C4-2B (cell line): ENCODE measurements at regions not wholly inside any gene's neighbourhood (a gene's known extent, or its start where the extent isn't known, plus 50 kb on each side); places are given as distances from the start of the nearest gene placed in this dataset.

Experiments
- ZFX ChIP-seq: fragments of 450-650 bp; IDR thresholded peaks from 2 replicates; pipeline ENCODE4 v1.6.1; 2017
- TF ChIP-seq, protein P1 (sequence below): fragments of 450-650 bp; conservative IDR thresholded peaks from 2 replicates; pipeline ENCODE4 v1.5.1; 2017; ENCODE audit warnings: mild to moderate bottlenecking

DNA sequence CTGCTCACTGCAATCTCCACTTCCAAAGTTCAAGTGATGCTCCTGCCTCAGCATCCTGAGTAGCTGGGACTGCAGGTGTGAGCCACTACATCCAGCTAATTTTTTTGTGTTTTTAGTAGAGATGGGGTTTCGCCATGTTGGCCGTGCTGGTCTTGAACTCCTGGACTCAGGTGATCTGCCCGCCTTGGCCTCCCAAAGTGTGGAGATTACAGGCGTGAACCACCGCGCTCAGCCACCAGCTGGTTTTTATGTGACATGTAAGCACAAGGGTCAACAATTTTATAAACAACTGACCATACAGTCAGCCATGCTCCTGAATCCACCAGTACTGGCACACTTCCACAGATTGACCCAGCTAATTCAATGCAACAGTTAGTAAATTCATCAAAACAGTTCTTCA, 526.3 kb upstream of the LRRC4C start:
- TF ChIP-seq, protein P1, sequence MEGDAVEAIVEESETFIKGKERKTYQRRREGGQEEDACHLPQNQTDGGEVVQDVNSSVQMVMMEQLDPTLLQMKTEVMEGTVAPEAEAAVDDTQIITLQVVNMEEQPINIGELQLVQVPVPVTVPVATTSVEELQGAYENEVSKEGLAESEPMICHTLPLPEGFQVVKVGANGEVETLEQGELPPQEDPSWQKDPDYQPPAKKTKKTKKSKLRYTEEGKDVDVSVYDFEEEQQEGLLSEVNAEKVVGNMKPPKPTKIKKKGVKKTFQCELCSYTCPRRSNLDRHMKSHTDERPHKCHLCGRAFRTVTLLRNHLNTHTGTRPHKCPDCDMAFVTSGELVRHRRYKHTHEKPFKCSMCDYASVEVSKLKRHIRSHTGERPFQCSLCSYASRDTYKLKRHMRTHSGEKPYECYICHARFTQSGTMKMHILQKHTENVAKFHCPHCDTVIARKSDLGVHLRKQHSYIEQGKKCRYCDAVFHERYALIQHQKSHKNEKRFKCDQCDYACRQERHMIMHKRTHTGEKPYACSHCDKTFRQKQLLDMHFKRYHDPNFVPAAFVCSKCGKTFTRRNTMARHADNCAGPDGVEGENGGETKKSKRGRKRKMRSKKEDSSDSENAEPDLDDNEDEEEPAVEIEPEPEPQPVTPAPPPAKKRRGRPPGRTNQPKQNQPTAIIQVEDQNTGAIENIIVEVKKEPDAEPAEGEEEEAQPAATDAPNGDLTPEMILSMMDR: no peak
- TF ChIP-seq ZFX: no peak
